ENCODE measurements at regions not wholly inside any gene's neighbourhood (a gene's known extent, or its start where the extent isn't known, plus 50 kb on each side); places are given as distances from the start of the nearest gene placed in this dataset.
"Not testable (repeated sequence)": the region's sequence is repeated elsewhere in the genome, so short reads cannot be mapped to it uniquely, and the experiment has no call there.

DNA sequence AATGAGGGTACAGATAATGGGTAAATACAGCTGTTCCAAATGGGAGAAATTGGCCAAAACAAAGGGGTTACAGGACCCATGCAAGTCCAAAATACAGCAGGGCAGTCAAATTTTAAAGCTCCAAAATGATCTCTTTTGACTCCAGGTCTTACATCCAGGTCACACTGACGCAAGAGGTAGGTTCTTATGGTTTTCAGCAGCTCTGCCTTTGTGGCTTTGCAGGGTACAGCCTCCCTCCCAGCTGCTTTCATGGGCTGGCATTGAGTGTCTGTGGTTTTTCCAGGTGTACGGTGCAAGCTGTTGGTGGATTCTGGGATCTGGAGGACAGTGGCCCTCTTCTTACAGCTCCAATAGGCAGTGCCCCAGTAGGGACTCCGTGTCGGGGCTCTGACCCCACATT lies 254.6 kb downstream of the RPLP1 start:
- H4K5ac ChIP-seq (ENCODE audit: low read depth, low read length); H3K36me3 ChIP-seq (ENCODE audit: control insufficient read depth, insufficient read depth, low read length); H3K79me1 ChIP-seq (ENCODE audit: low read depth in 1 of 2, low read length in 2 of 2); H2BK5ac ChIP-seq (ENCODE audit: low read depth, low read length, poor library complexity, severe bottlenecking); H4K8ac ChIP-seq (ENCODE audit: low read depth in 2 of 2, low read length in 2 of 2); H3K4ac ChIP-seq (ENCODE audit: low read depth, low read length); dilution Hi-C loops (cut with HindIII; ENCODE audit: low sequenced_read_pairs, unreplicated experiment); H3K4me2 ChIP-seq (ENCODE audit: low read depth, low read length); H2BK120ac ChIP-seq (ENCODE audit: low read depth, low read length); intact Hi-C loops (cut with micrococcal nuclease); BruUV-seq (replicated peaks); H3K9ac ChIP-seq (ENCODE audit: low read depth, low read length); H2AFZ ChIP-seq (replicated peaks; ENCODE audit: low read length, poor library complexity); H3K56ac ChIP-seq (ENCODE audit: extremely low read depth, insufficient read depth, low read length); H3K27ac ChIP-seq (ENCODE audit: insufficient read depth, low read length); H3K23ac ChIP-seq (ENCODE audit: low read depth, low read length); H2AK9ac ChIP-seq (replicated peaks; ENCODE audit: low read depth, low read length, poor library complexity); H3K14ac ChIP-seq (replicated peaks; ENCODE audit: low read depth, low read length); H2AK5ac ChIP-seq (ENCODE audit: low read depth, low read length); H4K91ac ChIP-seq (ENCODE audit: insufficient read depth, low read depth, low read length); DNase-seq; H3K9me3 ChIP-seq (ENCODE audit: control insufficient read depth, insufficient read depth, low read length); H3K18ac ChIP-seq (ENCODE audit: low read depth, low read length); CTCF ChIA-PET; H2BK15ac ChIP-seq (ENCODE audit: low read depth, low read length); H3K4me3 ChIP-seq (ENCODE audit: insufficient read depth, low read depth, low read length); H4K20me1 ChIP-seq (ENCODE audit: insufficient read depth, low read length); POLR2A ChIA-PET (ENCODE audit: unreplicated experiment); H3K27me3 ChIP-seq (ENCODE audit: control insufficient read depth, insufficient read depth, low read length); in situ Hi-C loops (cut with MboI; ENCODE audit: low sequenced_read_pairs); ATAC-seq (ENCODE audit: low read depth); H3K4me1 ChIP-seq (ENCODE audit: control insufficient read depth, insufficient read depth, low read length); H2BK20ac ChIP-seq (ENCODE audit: low read depth, low read length); H3K9me1 ChIP-seq (ENCODE audit: insufficient read depth, low read length): not testable (repeated sequence)
- WGBS, 2 experiments (ENCODE audit: extremely low coverage in 2 of 2, insufficient read length in 1 of 2): no CpG with 5 or more reads among the region's 4 CpGs

DNA sequence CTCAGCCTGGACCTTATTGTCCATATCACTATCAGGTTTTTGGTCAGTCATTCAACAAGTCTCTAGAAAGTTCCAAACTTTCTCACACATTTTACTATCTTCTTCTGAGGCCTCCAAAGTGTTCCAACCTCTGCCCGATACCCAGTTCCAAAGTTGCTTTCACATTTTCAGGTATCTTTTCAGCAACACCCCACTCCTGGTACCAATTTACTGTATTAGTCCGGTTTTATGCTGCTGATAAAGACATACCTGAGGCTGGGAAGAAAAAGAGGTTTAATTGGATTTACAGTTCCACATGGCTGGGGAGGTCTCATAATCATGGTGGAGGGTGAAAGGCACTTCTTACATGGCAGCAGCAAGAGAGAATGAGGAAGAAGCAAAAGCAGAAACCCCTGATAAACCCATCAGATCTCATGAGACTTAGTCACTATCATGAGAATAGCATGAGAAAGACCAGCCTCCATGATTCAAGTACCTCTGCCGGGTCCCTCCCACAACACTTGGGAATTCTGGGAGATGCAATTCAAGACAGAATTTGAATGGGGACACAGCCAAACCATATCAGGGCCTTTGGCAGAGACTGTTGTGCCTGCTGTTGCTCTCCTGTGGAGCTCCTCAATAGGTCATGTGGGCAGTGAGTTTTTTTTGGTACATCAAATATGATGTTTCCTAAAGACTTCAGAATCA lies 256.0 kb downstream of the RPLP1 start:
- H3K79me1 ChIP-seq (ENCODE audit: low read depth in 1 of 2, low read length in 2 of 2); H2BK120ac ChIP-seq (ENCODE audit: low read depth, low read length); H2AK5ac ChIP-seq (ENCODE audit: low read depth, low read length); H2BK5ac ChIP-seq (ENCODE audit: low read depth, low read length, poor library complexity, severe bottlenecking); H3K27ac ChIP-seq (ENCODE audit: insufficient read depth, low read length); H3K18ac ChIP-seq (ENCODE audit: low read depth, low read length); H4K8ac ChIP-seq (ENCODE audit: low read depth in 2 of 2, low read length in 2 of 2); dilution Hi-C loops (cut with HindIII; ENCODE audit: low sequenced_read_pairs, unreplicated experiment); H3K9me1 ChIP-seq (ENCODE audit: insufficient read depth, low read length); H4K5ac ChIP-seq (ENCODE audit: low read depth, low read length); H4K91ac ChIP-seq (ENCODE audit: insufficient read depth, low read depth, low read length); H3K4me2 ChIP-seq (ENCODE audit: low read depth, low read length); intact Hi-C loops (cut with micrococcal nuclease); H3K4me1 ChIP-seq (ENCODE audit: control insufficient read depth, insufficient read depth, low read length); H3K9ac ChIP-seq (ENCODE audit: low read depth, low read length); H3K56ac ChIP-seq (ENCODE audit: extremely low read depth, insufficient read depth, low read length); H3K4ac ChIP-seq (ENCODE audit: low read depth, low read length); CTCF ChIA-PET; BruUV-seq (replicated peaks); H3K9me3 ChIP-seq (ENCODE audit: control insufficient read depth, insufficient read depth, low read length); H3K23ac ChIP-seq (ENCODE audit: low read depth, low read length); H2BK15ac ChIP-seq (ENCODE audit: low read depth, low read length); POLR2A ChIA-PET (ENCODE audit: unreplicated experiment); H4K20me1 ChIP-seq (ENCODE audit: insufficient read depth, low read length); H3K27me3 ChIP-seq (ENCODE audit: control insufficient read depth, insufficient read depth, low read length); in situ Hi-C loops (cut with MboI; ENCODE audit: low sequenced_read_pairs); H2AFZ ChIP-seq (replicated peaks; ENCODE audit: low read length, poor library complexity); H2AK9ac ChIP-seq (replicated peaks; ENCODE audit: low read depth, low read length, poor library complexity); H3K36me3 ChIP-seq (ENCODE audit: control insufficient read depth, insufficient read depth, low read length); H3K4me3 ChIP-seq (ENCODE audit: insufficient read depth, low read depth, low read length); H3K14ac ChIP-seq (replicated peaks; ENCODE audit: low read depth, low read length); DNase-seq; ATAC-seq (ENCODE audit: low read depth); H2BK20ac ChIP-seq (ENCODE audit: low read depth, low read length): not testable (repeated sequence)
- WGBS, 2 experiments (ENCODE audit: extremely low coverage in 2 of 2, insufficient read length in 1 of 2): no CpG with 5 or more reads among the region's 3 CpGs
